ENCODE measurements at regions not wholly inside any gene's neighbourhood (a gene's known extent, or its start where the extent isn't known, plus 50 kb on each side); places are given as distances from the start of the nearest gene placed in this dataset.

- TF ChIP-seq EP300 (IDR thresholded peaks at IDR 0.05) (no peak), POLR2A (IDR thresholded peaks at IDR 0.05) (no peak)
Measured at GRCh38 chr4:116397291-116397690, 688.1 kb downstream of the TRAM1L1 start.

All from tibial nerve (tissue), 3 donors.